T-helper 22 cell (primary cell): ENCODE measurements at regions not wholly inside any gene's neighbourhood (a gene's known extent, or its start where the extent isn't known, plus 50 kb on each side); places are given as distances from the start of the nearest gene placed in this dataset.
"Not testable (repeated sequence)": the region's sequence is repeated elsewhere in the genome, so short reads cannot be mapped to it uniquely, and the experiment has no call there.

ENCODE experiments used
- DNase-seq: peaks from one replicate; pipeline ENCODE4 v3.0.0-alpha.2; 2020; ENCODE audit warnings: low read depth

GRCh38 chr3:27629366-27629765, 92.8 kb downstream of the EOMES start:
- DNase-seq = no peak

- no peak for DNase-seq
Observed at GRCh38 chr3:27628026-27628750, 93.9 kb downstream of the EOMES start.

GRCh38 chr3:27626596-27627118, 95.5 kb downstream of the EOMES start:
- DNase-seq = no peak

GRCh38 chr3:27625864-27626263, 96.3 kb downstream of the EOMES start:
- DNase-seq = no peak

GRCh38 chr3:27623085-27623753, 98.9 kb downstream of the EOMES start:
- DNase-seq = no peak

GRCh38 chr3:27617552-27617951, 104.6 kb downstream of the EOMES start:
- DNase-seq = no peak

GRCh38 chr3:27616031-27616430, 106.1 kb downstream of the EOMES start:
- no peak for DNase-seq

- DNase-seq = no peak
Observed at GRCh38 chr3:27615555-27615954, 106.6 kb downstream of the EOMES start.

- DNase-seq = no peak
Observed at GRCh38 chr3:27614592-27614991, 107.5 kb downstream of the EOMES start.

- DNase-seq = no peak
Observed at GRCh38 chr3:27613846-27614500, 108.2 kb downstream of the EOMES start.

- DNase-seq = no peak
Observed at GRCh38 chr3:27610800-27611525, 111.2 kb downstream of the EOMES start.

GRCh38 chr3:27607370-27607769, 114.8 kb downstream of the EOMES start:
- DNase-seq = no peak

GRCh38 chr3:27606537-27606936, 115.6 kb downstream of the EOMES start:
- DNase-seq = no peak

- not testable (repeated sequence) for DNase-seq
Observed at GRCh38 chr3:27601311-27601710, 117.1 kb upstream of the SLC4A7 start.

GRCh38 chr3:27599741-27600140, 115.6 kb upstream of the SLC4A7 start:
- not testable (repeated sequence) for DNase-seq

- DNase-seq = no peak
Observed at GRCh38 chr3:27596921-27597320, 112.7 kb upstream of the SLC4A7 start.

GRCh38 chr3:27596334-27596841, 112.2 kb upstream of the SLC4A7 start:
- no peak for DNase-seq

GRCh38 chr3:27594096-27594690, 110.0 kb upstream of the SLC4A7 start:
- no peak for DNase-seq

GRCh38 chr3:27593173-27593572, 109.0 kb upstream of the SLC4A7 start:
- no peak for DNase-seq

- DNase-seq = no peak
Observed at GRCh38 chr3:27591312-27592210, 107.4 kb upstream of the SLC4A7 start.
